Inferior parietal cortex (tissue), 1 donor: ENCODE measurements at regions not wholly inside any gene's neighbourhood (a gene's known extent, or its start where the extent isn't known, plus 50 kb on each side); places are given as distances from the start of the nearest gene placed in this dataset.
"Not testable (repeated sequence)": the region's sequence is repeated elsewhere in the genome, so short reads cannot be mapped to it uniquely, and the experiment has no call there.

ENCODE experiments used
- DNase-seq: peaks from one replicate; pipeline ENCODE4 v3.0.0-alpha.2; 2016; ENCODE audit errors: extremely low spot score

- DNase-seq = no peak
Observed at GRCh38 chr5:174550026-174550425, 174.4 kb upstream of the MSX2 start.

DNA sequence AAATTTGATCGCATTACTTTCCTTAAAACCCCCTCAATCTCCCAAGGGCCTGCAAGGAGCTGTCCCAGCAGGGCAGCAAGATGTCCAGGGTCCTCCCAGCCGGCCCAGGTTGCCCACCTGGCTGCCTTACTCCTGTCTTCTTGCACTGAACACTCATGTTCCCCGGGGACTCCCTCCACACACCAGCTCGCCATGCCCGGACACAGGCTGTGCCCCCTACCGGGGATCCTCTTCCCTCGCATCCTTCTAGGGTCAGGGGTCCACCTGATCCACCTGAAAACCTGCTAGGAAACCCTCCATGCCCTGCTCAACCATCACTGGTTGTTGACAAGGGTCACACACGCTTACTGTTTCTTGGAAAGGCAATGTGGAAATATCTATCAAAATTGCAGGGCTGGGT, 172.0 kb upstream of the MSX2 start:
- DNase-seq = no peak

DNA sequence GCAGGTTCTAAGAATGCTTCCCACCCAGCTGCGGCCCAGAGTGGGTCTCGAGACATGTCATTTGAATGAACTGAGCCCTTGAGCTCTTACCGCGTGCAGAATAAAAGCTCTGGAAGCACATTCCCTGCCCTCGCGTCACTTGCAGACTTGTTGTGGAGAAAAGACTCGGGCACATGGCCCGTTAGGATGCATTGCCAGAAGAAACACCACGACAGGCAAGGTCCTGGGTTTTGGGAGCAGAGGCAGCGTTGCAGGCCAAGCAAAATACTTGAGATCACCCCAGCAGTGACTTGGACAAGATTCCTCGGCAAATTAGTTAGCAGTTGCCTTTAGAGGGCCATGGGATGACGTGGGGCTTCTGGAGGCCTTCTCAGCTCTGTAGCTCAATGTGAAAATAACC, 170.8 kb upstream of the MSX2 start:
- DNase-seq = no peak

DNA sequence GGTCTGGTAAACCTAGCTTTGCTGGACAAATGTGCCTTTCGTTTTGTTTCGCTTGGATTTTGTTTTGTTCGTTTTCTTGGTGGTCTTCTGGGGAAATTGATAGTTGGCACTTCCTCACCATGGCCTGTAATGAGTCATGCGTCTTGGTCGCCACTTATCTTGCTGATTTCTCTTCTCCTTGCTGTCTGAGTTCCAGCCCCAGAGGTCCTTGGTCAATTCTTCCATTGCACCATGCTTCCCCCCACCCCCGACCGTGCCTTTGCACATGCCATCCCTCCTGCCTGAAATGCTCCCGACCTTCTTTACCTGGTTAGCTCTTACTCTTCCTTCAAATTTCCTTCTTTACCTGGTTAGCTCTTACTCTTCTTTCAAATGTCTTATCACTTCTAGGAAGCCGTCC, 168.7 kb upstream of the MSX2 start:
- DNase-seq = no peak

- no peak for DNase-seq
Observed at GRCh38 chr5:174556756-174557155, 167.6 kb upstream of the MSX2 start.

DNA sequence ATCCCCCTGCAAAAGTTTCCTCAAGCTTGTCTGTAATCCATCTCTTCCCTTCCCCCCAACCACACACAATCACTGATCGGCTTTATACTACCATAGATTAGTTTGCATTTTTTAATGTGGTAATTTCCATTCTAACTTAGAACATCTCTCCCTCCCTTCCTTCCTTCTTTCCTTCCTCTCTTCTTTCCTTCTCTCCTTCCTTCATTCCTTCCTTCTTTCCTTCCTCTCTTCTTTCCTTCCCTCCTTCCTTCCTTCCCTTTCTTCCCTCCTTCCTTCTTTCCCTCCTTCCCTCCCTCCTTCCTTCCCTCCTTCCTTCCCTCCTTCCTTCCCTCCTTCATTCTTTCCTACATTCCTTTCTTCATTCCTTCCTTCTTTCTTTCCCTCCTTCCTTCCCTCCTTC, 166.2 kb upstream of the MSX2 start:
- DNase-seq = no peak

- no peak for DNase-seq
Observed at GRCh38 chr5:174559141-174559540, 165.2 kb upstream of the MSX2 start.

- DNase-seq = no peak
Observed at GRCh38 chr5:174559566-174560090, 164.8 kb upstream of the MSX2 start.

DNA sequence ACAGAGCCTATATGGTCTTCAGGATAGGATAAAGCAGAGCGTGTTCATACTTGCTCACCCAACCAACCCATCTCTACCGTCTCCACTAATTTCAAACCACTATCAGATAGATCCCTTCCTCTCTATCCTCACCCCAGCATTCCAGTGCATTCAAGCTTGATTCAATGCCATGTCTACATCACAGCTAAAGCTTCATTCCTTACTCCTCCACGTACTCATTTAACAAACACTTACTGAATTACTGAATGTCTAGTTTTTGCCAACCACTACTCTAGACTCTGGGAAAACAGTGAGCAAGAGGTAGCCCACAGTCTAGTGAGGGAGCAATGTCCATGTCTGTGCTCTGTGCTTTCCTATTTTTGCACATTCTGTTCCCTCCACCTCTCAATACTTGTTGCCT, 163.5 kb upstream of the MSX2 start:
- no peak for DNase-seq

DNA sequence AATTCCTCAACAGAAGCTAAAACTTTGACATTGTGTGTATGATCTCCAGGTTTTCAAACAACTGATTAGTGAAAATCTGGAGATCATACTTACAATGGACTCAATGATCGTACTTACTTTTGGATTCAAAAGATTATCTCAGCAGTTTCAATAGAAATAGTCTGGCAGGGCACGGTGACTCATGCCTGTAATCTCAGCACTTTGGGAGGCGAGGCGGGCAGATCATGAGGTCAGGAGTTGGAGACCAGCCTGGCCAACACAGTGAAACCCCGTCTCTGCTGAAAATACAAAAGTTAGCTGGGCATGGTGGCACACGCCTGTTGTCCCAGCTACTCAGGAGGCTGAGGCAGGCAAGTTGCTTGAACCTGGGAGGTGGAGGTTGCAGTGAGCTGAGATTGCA, 161.3 kb upstream of the MSX2 start:
- not testable (repeated sequence) for DNase-seq

DNA sequence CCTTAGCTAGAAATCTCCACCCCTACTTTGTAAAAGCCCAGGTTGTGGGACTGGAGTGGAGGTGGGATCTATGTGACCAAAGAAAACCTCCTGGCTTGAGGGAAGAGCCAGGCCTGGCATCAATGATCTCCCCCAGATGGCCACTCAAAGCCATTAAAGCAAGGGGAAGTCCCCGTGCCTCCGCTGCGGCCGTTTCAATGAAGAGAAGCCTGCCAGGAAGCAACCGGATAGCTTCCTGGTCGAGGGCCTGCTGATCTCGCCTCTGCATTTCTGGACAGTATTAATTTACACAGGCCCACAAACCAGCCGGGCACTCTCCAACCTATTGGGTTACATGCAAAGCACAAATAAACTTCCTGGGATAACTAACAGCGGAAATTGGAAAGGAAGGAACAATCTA, 160.5 kb upstream of the MSX2 start:
- no peak for DNase-seq

DNA sequence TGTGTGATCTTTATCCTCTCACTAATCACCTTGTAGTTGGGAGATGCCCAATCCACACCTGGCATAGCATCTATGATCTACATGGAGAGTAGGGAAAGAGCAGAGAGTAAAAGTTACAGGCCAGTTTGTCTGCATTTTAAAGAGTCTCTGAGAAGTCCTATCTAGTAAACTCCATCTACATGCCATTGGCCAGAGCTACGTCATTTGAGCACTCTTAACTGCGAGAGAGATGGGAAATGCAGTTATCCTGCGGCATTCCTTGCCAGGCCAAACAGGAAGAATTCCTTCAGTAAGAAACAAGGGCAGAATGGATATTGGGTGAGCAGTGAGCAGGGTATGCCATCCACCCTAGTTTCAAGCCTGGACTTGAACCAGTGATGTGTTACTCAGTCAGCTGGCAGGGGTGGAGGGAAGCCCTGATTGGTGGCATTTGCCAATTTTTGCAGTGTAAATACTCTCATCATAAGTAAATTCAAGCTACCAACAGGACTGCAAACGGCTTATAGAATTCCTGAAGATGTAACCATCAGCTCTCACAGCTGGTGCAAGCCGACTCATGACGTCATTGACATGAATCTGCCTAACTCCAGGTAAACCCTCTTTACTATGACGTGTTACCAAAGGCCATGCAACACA, 156.8 kb upstream of the MSX2 start:
- DNase-seq = no peak

DNA sequence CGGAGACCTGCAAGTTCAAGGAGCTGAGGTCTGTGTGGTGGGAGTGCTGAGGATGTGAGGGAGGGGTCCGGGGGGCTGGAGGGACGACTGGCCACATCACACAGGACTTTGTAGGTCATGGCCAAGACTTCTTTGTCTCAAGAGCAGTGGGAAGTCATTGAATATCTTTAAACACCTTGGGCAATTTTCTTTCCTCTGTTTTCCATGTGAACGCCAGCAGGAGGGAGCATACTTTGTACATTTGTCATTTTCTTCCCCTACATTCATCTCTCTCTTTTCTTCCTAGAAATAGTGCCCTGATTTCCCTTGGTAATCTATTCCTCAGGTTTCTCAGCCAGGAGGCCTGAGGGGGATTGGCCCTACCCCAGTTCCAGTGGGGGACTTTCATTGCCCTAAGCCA, 153.7 kb upstream of the MSX2 start:
- no peak for DNase-seq

DNA sequence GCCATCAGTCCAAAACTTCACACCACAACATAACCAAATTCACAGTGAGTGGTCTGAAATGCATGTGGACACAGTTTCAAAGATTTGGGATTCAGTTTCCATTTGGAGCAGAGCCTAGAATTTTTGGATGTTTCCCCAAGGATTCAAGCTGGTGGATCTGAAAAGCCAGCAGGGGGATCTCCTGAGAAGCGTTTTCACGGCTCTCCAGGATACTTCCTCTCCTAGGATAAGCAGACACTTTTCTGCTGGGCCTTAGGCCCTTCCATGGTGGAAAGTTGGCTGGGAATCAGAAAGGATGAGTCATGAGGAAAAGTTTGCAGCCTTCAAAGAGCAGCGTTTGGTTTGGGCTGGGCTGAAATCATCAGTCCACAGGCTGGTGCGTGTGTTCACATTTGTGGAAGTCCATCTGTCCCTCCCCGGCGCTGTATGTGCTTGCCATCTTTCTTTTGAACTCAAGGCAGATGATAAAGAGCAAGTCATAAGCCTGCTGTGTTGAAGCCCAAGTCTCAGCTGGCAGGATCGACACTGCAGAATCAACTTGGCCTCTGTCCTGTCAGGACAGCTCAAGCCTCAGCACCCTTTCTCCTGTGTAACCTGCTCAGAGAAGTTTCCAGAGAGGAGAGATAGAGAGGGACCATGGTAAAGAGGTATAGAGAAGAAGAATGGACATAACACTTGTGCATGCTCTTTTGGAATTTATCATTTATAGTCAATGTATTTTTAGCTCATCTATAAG, 152.6 kb upstream of the MSX2 start:
- DNase-seq = peak; percentile 68

- no peak for DNase-seq
Observed at GRCh38 chr5:174572591-174572990, 151.8 kb upstream of the MSX2 start.

DNA sequence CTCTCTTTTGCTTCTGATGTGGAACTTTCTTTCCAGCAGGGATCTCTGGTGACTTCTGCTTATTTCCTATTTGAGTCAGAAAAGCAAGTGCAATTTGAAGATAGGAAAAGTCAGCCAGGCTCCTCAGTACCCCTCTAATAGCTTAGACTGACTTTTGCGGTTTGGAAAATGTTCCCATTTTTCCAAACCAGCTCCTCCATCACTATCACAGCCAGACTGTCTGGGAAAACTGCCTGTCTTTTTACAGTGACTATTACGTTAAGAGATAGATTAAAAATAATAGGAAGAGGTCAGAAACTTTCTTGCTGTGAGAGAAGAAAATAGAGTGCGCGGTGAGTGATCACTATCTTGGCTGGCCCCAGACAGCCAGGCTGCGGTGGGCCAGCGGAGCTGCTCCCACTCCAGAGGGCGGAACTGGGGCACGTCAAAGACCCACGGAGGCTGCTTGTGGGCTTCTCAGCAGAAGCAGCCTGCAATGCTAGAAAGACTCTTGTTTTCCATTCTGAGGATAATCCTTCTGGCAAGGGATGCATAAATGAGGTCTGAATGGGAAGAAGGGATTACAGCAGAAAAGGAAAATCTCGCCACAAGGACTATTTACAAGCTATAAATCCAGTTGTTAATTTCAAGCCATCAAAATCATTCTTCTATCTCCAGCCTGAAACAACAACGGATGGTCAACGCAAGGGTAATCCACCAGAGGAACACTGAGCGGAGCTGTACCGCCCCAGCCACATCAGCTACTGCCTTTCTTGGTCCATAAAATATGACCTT, 151.0 kb upstream of the MSX2 start:
- no peak for DNase-seq

GRCh38 chr5:174575043-174575442, 149.3 kb upstream of the MSX2 start:
- DNase-seq = no peak

DNA sequence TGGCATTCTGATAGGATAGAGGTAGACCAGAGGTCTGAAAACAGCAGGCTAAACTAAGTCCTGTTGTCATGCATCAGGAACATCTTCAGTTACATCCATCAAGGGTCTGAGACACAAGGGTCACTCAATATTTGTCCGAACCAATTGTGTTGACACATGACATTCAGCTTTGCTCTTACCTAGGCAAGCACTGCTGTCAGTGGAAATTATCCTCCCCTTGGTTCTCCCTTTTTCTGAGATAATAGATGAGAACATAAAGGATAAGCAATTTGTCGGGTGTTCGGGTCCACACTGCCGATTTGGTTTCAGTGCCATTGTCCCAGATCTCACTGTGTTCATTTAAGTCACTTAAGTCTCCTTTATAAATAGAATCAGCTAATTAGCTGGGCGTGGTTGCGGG, 148.3 kb upstream of the MSX2 start:
- no peak for DNase-seq

DNA sequence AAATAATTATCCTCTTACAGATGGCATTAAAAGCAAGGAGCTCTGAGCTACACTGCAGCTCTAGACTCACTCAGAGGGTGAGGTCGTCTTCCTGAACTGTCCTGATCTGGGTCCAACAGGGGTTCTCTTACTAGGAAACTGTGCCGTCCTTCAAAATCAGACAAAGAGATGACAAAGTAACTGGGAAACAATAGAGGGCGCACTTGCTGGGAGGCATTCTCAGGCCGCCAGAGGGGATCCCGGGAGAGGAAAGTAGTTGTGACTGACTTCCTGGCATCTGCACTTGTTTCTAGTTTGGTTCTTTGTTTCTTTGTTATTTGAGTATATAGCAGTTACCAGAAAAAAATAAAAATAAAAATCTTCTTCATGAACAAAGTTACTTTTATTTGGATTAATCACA, 142.9 kb upstream of the MSX2 start:
- no peak for DNase-seq

DNA sequence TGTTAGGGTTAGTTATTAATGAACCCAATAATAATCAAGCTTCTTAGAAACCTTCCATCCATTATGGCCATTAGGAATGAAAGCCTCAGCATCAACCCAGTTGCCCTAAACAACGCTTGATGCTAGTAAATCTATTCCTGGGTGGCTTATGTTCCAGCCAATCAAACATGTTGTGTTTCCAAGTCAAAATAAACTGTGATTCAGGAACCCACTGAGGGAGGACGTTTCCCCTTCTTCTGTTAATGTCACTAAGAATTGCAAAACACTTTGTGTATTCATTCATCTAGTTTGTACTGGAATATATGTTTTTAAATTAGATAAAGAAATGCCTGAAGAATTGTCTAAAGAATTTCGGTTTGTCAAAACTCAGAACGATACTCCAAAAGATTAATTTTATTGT, 142.5 kb upstream of the MSX2 start:
- DNase-seq = no peak

- DNase-seq = no peak
Observed at GRCh38 chr5:174583071-174583470, 141.3 kb upstream of the MSX2 start.

GRCh38 chr5:174585472-174585871, 138.9 kb upstream of the MSX2 start:
- no peak for DNase-seq

GRCh38 chr5:174586163-174586562, 138.2 kb upstream of the MSX2 start:
- not testable (repeated sequence) for DNase-seq
